PC-9 (cell line): ENCODE measurements at regions not wholly inside any gene's neighbourhood (a gene's known extent, or its start where the extent isn't known, plus 50 kb on each side); places are given as distances from the start of the nearest gene placed in this dataset.

Experiments used
- CTCF ChIP-seq: fragments of 200-600 bp; sonication (generic); conservative IDR thresholded peaks from 2 replicates; pipeline ENCODE4 v1.6.1; 2017; ENCODE audit warnings: mixed run types, antibody characterized with exemption, mild to moderate bottlenecking, moderate library complexity
- EZH2 ChIP-seq: fragments of 200-600 bp; sonication (generic); IDR thresholded peaks from 2 replicates; pipeline ENCODE4 v1.8.0; 2017; ENCODE audit warnings: antibody characterized with exemption, low read depth

- TF ChIP-seq EZH2 (no peak), CTCF (no peak)
Measured at GRCh38 chr3:102063572-102063971, 214.3 kb downstream of the NFKBIZ start.
